Heart left ventricle (tissue), 13 donors: ENCODE measurements at regions not wholly inside any gene's neighbourhood (a gene's known extent, or its start where the extent isn't known, plus 50 kb on each side); places are given as distances from the start of the nearest gene placed in this dataset.

ENCODE experiments used
- CTCF ChIP-seq, 12 donors: fragments of 200-600 bp; sonication (generic) in 4 of 12; IDR thresholded peaks; one replicate each; pipeline versions ENCODE4 v1.5.0 to v1.8.0; 2018 to 2022; ENCODE audit warnings: antibody characterized with exemption in 12 of 12, mild to moderate bottlenecking in 5 of 12
- POLR2A ChIP-seq, 2 donors: fragments of 450-650 bp; IDR thresholded peaks; one replicate each; pipeline ENCODE4 v1.6.1; 2017; ENCODE audit warnings: antibody characterized with exemption in 2 of 2, mild to moderate bottlenecking in 2 of 2, moderate library complexity in 2 of 2
- donor health status: ischemic (EF 13 %, LVEDD 7.1; RV severe dilation, severe dysfunction).
- donor health status: DM: no; HTN: yes; CAD: no.
- donor health status: DM: no; HTN: no; CAD: no.
- donor health status: ischemic (EF 25% LVEDD 6.9; RV normal size, moderate dysfunction).
- donor health status: ischemic (EF 25% LVEDD 5.7; RV mildly dilated, moderate dysfunction).
- donor health status: ischemic (EF 35%, LVEDD 5.7; RV mildly dilated, moderate dysfunction).
- donor health status: nonischemic (EF 11% LVEDD 7.7; RV severe dilation, severe dysfunction).
- donor health status: DM: yes; HTN: yes; CAD: no.
- donor health status: PGD.
- donor health status: ischemic (EF 29% LVEDD 5.4; RV normal size, mild dysfunction).
- donor health status: nonischemic (EF 23%, LVEDD 6.1; RV moderate dilation, normal function).

- TF ChIP-seq CTCF (IDR thresholded peaks at IDR 0.05), result no peak
- TF ChIP-seq POLR2A (IDR thresholded peaks at IDR 0.05), result no peak
Measured at GRCh38 chr5:99807346-99807745, 727.8 kb upstream of the FAM174A start.
